Lower leg skin (tissue), 3 donors: ENCODE measurements at regions not wholly inside any gene's neighbourhood (a gene's known extent, or its start where the extent isn't known, plus 50 kb on each side); places are given as distances from the start of the nearest gene placed in this dataset.

ENCODE experiments used
- POLR2A ChIP-seq, 2 donors: fragments of 450-650 bp; IDR thresholded peaks; one replicate each; pipeline ENCODE4 v1.6.1; 2016 to 2017; ENCODE audit warnings: antibody characterized with exemption in 2 of 2, mild to moderate bottlenecking in 1 of 2, moderate library complexity in 1 of 2
- TF ChIP-seq, protein P1 (sequence below), 3 donors: fragments of 450-650 bp; IDR thresholded peaks; one replicate each; pipeline ENCODE4 v1.5.1; 2016; ENCODE audit warnings: antibody characterized with exemption in 3 of 3, mild to moderate bottlenecking in 3 of 3, moderate library complexity in 2 of 3

DNA sequence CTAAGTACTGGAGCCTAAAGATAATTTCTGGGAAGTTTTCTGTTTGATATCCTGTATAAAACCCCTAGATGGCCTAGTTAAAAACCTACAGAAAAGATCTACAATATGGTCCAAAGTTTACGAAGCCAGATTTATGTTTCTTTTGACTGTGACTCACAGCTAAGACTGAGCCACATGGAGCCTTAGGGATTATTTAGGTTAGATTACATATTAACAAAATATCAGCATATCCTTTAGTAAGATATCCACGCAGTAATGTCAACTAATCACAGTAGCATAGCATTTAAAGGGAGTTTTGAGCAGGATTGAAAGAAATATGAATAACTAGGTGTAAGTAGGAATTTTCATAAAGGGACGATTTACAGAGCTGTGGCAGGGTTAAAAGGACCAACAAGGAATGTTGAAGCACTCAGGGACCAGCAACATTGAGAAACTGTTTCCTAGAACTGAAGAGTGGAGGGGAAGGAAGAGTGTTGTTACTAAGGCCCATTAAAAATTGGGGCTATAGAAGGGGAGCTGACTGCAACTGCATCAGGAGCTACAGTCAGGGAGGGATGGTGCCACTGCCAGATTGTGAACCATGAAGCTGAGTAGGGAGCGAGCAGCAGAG lies 155.5 kb downstream of the DACT1 start:
- TF ChIP-seq, protein P1, sequence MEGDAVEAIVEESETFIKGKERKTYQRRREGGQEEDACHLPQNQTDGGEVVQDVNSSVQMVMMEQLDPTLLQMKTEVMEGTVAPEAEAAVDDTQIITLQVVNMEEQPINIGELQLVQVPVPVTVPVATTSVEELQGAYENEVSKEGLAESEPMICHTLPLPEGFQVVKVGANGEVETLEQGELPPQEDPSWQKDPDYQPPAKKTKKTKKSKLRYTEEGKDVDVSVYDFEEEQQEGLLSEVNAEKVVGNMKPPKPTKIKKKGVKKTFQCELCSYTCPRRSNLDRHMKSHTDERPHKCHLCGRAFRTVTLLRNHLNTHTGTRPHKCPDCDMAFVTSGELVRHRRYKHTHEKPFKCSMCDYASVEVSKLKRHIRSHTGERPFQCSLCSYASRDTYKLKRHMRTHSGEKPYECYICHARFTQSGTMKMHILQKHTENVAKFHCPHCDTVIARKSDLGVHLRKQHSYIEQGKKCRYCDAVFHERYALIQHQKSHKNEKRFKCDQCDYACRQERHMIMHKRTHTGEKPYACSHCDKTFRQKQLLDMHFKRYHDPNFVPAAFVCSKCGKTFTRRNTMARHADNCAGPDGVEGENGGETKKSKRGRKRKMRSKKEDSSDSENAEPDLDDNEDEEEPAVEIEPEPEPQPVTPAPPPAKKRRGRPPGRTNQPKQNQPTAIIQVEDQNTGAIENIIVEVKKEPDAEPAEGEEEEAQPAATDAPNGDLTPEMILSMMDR (IDR thresholded peaks at IDR 0.05): no peak
- no peak for TF ChIP-seq POLR2A (IDR thresholded peaks at IDR 0.05)
